Gastrocnemius medialis (tissue), 4 donors: ENCODE measurements at regions not wholly inside any gene's neighbourhood (a gene's known extent, or its start where the extent isn't known, plus 50 kb on each side); places are given as distances from the start of the nearest gene placed in this dataset.

Experiments used
- CTCF ChIP-seq, 5 experiments: fragments of 450-650 bp in 3 of 5; fragments of 200-600 bp in 2 of 5; sonication (generic) in 2 of 5; IDR thresholded peaks in 4 of 5; conservative IDR thresholded peaks in 1 of 5; 1 replicate in 4 of 5; 2 replicates in 1 of 5; pipeline ENCODE4 v1.5.1; 2016 to 2019; ENCODE audit warnings: antibody characterized with exemption in 5 of 5, mild to moderate bottlenecking in 3 of 5, moderate library complexity in 3 of 5
- POLR2A ChIP-seq, 2 donors: fragments of 450-650 bp; IDR thresholded peaks; one replicate each; pipeline ENCODE4 v1.6.1; 2017; ENCODE audit warnings: antibody characterized with exemption in 2 of 2, mild to moderate bottlenecking in 2 of 2, moderate library complexity in 2 of 2

GRCh38 chr6:22883061-22883717, 313.8 kb downstream of the HDGFL1 start:
- TF ChIP-seq CTCF (IDR thresholded peaks at IDR 0.05 in 4 of 5, conservative IDR thresholded peaks at IDR 0.05 in 1 of 5), result no peak
- no peak for TF ChIP-seq POLR2A (IDR thresholded peaks at IDR 0.05)
